BE2C (cell line): ENCODE measurements at regions not wholly inside any gene's neighbourhood (a gene's known extent, or its start where the extent isn't known, plus 50 kb on each side); places are given as distances from the start of the nearest gene placed in this dataset.

ENCODE experiments used
- DNase-seq: peaks from one replicate; pipeline ENCODE4 v3.0.0-alpha.2; 2020
- H3K27me3 ChIP-seq: fragments of 250-450 bp; sonication (Bioruptor Pico); 2 replicates; pipeline ENCODE4 v1.5.1; 2020; ENCODE audit warnings: mild to moderate bottlenecking
- H3K36me3 ChIP-seq: fragments of 250-450 bp; sonication (Bioruptor Pico); 2 replicates; pipeline ENCODE4 v1.5.1; 2020; ENCODE audit warnings: mild to moderate bottlenecking
- H3K4me1 ChIP-seq: fragments of 250-450 bp; sonication (Bioruptor Pico); 2 replicates; pipeline ENCODE4 v1.5.1; 2020
- H3K4me3 ChIP-seq: 2 replicates; pipeline ENCODE4 v1.5.1; 2011; ENCODE audit warnings: low read depth, low read length
- H3K9me3 ChIP-seq: fragments of 250-450 bp; sonication (Bioruptor Pico); 2 replicates; pipeline ENCODE4 v1.5.1; 2020
- TF ChIP-seq, protein P1 (sequence below): IDR thresholded peaks from 2 replicates; pipeline ENCODE4 v1.5.1; 2012; ENCODE audit warnings: mild to moderate bottlenecking, low read depth, low read length

DNA sequence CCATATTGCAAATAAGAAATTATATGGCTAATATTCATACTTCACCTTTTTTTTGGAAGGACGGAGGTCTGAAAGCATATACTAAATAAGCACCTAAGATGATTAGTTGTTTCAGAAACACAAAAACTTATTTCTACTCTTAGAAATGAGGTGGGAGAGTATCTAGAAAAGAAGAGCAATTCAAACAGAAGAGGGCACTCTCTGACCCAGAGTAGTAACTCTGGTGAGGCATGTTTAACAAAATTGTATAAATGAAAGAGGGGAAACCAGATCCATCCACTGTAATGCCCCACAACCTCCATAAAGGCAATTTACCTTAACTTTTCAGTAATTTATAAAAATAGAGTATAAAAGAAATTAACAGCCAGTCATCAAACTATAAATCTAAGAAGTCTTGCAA, 669.6 kb upstream of the VRK2 start:
- Histone ChIP-seq H3K4me3 (no peak overlapping the region), H3K9me3 (no peaks in the 10 kb centered on the region), H3K4me1 (no peaks in the 10 kb centered on the region), H3K27me3 (no peaks in the 10 kb centered on the region), H3K36me3 (no peaks in the 10 kb centered on the region)
- no peak for DNase-seq
- TF ChIP-seq, protein P1, sequence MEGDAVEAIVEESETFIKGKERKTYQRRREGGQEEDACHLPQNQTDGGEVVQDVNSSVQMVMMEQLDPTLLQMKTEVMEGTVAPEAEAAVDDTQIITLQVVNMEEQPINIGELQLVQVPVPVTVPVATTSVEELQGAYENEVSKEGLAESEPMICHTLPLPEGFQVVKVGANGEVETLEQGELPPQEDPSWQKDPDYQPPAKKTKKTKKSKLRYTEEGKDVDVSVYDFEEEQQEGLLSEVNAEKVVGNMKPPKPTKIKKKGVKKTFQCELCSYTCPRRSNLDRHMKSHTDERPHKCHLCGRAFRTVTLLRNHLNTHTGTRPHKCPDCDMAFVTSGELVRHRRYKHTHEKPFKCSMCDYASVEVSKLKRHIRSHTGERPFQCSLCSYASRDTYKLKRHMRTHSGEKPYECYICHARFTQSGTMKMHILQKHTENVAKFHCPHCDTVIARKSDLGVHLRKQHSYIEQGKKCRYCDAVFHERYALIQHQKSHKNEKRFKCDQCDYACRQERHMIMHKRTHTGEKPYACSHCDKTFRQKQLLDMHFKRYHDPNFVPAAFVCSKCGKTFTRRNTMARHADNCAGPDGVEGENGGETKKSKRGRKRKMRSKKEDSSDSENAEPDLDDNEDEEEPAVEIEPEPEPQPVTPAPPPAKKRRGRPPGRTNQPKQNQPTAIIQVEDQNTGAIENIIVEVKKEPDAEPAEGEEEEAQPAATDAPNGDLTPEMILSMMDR, result no peak

DNA sequence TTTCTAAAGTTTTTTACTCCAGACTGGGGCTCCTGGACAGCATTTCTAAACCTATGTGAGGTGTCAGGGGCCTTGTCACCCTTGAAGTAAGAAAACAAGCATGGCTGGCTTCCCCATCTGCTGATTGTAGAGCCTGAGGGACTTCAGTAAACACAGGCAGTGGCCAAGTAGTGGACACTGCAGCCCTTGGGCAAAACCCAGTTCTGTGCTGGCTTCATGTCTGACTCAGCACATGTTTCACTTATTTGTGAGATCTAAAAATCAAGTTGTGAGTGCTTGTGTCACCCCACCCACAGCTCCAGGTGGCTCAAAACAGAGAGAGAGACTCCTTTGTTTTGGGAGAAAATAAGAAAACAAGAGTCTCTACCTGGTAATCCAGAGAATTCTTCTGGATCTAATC, 660.3 kb upstream of the VRK2 start:
- no peak for DNase-seq
- Histone ChIP-seq H3K4me1 (no peaks in the 10 kb centered on the region), H3K9me3 (no peaks in the 10 kb centered on the region), H3K36me3 (no peaks in the 10 kb centered on the region), H3K4me3 (no peak overlapping the region), H3K27me3 (no peaks in the 10 kb centered on the region)
- TF ChIP-seq, protein P1, result no peak

DNA sequence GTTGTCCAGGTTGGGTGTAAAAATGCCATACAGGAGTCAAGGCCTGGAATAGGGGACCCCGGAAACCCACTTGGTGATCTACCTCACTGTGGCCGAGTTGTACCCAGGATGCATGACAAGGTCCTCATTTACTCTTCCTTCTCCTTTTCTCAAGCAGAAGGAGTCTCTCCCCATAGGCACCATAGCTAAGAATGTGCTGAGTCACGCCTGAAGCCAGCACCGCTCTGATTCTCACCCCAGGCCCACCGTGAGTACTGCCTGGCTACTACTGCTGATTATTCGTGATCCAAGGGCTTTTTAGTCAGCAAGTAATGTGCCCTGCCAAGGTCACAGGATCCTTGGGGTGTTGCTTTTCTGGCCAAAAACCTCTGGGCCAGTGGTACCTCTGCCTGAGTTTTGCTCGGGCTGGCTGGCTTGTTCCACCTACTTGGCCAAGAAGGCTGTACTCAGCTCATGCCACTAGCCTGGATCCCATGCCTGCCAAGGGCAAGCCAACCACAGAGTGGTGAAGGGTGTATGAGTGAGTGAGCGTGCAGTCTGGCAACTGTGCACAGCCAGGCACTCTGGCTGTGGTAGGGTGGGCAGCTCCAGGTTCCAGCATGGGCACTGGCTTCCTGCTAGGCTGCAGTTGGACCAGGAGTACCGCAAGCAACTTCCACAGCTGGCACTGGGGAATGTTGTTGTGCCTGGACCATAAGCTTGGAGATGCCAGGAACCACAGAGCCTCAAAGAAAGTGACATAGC, 650.1 kb upstream of the VRK2 start:
- Histone ChIP-seq H3K4me3 (no peak overlapping the region), H3K36me3 (no peaks in the 10 kb centered on the region), H3K4me1 (no peaks in the 10 kb centered on the region), H3K9me3 (no peaks in the 10 kb centered on the region), H3K27me3 (no peaks in the 10 kb centered on the region)
- TF ChIP-seq, protein P1, result no peak
- no peak for DNase-seq

DNA sequence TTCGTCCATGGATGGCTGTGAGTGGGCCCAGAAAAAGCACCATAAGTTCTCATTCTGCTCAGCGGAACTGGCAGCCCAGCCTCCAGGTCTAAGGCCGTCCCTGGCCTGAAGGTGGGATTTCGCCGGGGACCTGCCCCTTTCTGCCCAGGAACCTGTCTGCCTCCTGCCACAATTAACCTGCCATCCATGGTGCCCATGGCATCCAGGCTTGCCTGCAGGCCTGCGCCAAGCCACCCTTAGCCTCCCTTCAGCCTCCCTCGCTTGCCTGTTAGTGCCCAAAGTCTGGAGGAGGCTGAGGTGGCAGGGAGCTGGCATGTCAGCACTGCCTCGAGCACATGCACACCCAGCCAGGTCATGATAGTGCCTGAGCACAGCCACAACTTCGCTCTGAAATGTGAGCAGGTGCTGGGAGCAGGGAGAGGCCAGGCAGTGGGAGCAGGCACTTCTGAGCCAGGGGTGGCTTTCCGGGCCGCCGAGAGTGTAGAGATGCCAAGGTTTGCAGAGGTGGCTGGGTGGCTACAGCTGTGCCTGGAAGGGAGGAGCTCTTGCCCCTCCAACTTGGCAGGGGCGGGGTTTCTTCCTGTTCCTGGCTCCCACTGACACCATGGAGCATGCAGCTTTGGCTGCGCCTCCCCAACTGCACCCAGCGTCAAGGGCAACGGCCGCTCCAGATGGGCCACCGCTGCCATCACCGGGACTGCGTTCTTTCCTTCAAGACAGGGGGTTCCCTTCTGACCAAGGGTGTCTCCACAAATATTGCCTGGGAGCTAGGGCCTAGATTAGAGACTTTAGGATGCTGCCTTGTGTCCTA, 648.9 kb upstream of the VRK2 start:
- Histone ChIP-seq H3K36me3 (no peaks in the 10 kb centered on the region), H3K9me3 (no peaks in the 10 kb centered on the region), H3K4me1 (no peaks in the 10 kb centered on the region), H3K27me3 (no peaks in the 10 kb centered on the region), H3K4me3 (no peak overlapping the region)
- no peak for DNase-seq
- TF ChIP-seq, protein P1, result no peak

DNA sequence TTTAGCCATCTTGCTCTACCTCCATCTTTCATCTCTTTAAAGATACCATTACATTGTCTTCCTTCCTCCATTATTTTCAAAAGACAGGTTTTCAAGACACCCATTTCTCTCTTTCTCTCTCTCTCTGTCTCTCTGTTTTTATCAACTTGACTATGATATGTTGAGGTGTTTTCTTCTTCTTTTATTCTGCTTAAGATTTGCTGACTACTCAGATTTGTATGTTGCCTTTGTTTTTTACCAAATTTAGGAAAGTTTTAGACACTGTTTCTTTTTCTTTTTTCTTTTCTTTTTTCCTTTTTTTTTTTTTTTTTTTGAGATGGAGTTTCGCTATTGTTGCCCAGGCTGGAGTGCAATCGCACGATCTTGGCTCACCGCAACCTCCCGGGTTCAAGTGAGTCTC, 647.5 kb upstream of the VRK2 start:
- Histone ChIP-seq H3K4me1 (no peaks in the 10 kb centered on the region), H3K4me3 (no peak overlapping the region), H3K27me3 (no peaks in the 10 kb centered on the region), H3K36me3 (no peaks in the 10 kb centered on the region), H3K9me3 (no peaks in the 10 kb centered on the region)
- DNase-seq, result no peak
- TF ChIP-seq, protein P1, result no peak

DNA sequence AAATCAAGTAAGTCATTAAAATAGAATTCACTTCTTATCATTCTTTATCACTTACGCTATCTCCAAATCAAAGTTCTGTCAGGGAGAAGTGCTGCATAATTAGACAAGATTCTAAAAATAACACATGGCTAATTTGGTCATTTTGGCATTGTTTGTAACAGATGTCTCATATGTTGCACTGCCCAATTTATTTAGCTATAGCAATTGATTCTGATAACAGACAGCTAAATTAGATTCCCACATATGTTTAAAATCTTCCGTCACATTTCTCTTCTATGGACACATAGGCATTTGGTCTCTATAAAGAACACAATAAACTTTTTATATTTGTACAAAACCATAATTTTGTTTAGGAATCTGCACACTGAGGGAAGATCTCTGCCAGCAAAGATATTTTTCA, 644.5 kb upstream of the VRK2 start:
- H3K9me3 ChIP-seq, result no peaks in the 10 kb centered on the region
- DNase-seq, result no peak
- no peaks in the 10 kb centered on the region for H3K4me1 ChIP-seq
- TF ChIP-seq, protein P1, result no peak
- H3K4me3 ChIP-seq, result no peak overlapping the region
- H3K27me3 ChIP-seq, result no peaks in the 10 kb centered on the region
- no peaks in the 10 kb centered on the region for H3K36me3 ChIP-seq
